SIG-M5 (cell line): ENCODE measurements at regions not wholly inside any gene's neighbourhood (a gene's known extent, or its start where the extent isn't known, plus 50 kb on each side); places are given as distances from the start of the nearest gene placed in this dataset.

Experiments
- DNase-seq: peaks from one replicate; lab custom pipeline; 2025; lab: John Stamatoyannopoulos, UW

DNA sequence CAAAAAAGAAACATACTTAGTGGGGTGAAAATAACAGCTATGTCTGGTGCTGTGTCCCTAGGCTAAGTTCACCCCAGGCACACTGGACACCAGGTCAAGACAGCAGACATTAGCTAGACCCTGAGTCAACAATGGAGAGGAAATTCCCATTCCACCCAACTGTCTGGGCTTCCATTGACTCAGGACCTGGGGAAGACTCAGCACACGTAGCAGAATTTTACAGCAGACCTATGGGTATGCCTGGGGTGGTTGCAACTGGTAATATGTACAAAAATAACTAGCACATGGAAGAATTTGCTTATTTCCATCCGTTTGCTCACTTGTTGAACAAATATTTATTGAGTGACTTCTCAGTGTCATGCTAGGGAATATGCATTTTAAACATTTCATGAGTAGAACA, 117.0 kb downstream of the GAS1 start:
- no peak for DNase-seq

DNA sequence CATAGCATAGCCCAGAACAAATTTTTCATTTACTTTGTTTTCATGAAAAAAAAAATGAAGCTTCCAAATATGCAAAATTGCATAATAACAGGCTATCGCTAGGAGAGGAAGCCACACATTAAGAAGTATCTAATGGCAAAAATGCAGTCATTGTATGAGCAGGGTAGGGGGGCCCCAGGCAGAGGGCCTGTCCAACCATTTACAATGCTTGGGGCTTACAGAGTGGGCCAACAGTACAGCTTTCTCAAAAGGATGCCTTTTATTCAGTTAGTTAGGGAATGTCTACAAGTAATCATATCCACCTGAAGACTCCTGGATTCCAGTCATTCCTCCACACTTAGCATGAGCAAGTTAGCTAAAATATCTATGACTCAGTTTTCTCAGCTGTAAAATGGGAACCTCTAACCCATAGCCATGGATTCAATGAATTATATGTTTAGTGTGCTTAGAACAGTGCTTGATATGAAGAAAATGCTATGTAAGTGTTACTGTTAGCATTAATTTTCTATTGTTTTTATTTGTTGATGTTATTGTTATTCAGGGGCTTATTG, 117.7 kb downstream of the GAS1 start:
- DNase-seq = no peak

DNA sequence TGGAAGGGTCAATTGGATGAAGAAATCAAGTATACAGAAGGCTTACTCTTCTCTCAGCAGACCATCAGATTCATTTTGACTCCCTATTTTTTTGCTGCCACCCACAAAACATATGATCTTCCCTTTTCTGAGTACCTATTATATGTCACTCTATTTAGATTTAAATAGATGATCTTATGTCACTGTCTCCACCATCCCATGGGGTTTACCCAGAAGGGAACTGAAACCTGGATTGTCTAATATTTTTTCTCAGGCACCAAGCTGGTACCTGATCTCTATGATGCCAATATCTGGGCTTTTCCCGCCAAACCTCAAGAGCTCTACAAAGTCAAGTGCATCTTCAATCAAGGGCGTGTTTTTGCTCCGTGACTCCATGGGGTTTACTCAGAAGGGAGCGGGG, 118.7 kb downstream of the GAS1 start:
- no peak for DNase-seq

DNA sequence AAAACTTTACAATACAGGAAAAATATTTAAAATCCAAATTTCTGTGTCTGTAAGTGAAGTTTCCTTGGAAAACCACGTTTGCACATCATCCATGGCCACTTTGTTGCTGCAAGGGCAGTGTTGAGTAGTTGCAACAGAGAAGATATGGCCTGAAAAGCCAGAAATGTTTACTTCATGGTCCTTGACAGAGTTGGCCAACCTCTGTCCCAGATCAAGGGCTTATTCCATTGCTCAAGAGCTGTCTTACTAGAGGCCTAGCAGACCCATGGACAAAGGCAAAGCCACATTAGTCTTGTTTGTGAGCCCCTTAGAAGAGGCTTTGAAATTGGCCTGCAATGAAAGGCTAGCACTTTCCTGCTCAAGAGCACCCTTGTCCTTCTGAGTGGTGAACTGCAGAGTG, 119.4 kb downstream of the GAS1 start:
- DNase-seq = no peak

DNA sequence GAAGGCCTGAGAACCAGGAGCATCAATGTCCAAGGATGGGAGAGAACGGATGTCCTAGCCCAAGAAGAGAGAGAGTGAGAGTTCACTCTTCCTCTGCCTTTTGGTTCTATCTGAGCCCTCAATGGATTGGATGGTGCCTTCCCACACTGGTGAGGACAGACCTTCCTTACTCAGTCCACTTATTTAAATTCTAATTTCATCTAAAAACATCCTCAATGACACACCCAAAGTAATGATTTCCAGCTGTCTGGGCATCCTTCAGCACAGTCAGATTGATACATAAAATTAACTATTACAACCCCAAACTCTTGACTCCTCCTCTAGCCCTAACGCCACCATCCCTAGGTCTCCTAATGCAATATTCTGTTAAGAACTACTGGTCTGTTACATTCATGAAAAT, 122.0 kb downstream of the GAS1 start:
- no peak for DNase-seq

DNA sequence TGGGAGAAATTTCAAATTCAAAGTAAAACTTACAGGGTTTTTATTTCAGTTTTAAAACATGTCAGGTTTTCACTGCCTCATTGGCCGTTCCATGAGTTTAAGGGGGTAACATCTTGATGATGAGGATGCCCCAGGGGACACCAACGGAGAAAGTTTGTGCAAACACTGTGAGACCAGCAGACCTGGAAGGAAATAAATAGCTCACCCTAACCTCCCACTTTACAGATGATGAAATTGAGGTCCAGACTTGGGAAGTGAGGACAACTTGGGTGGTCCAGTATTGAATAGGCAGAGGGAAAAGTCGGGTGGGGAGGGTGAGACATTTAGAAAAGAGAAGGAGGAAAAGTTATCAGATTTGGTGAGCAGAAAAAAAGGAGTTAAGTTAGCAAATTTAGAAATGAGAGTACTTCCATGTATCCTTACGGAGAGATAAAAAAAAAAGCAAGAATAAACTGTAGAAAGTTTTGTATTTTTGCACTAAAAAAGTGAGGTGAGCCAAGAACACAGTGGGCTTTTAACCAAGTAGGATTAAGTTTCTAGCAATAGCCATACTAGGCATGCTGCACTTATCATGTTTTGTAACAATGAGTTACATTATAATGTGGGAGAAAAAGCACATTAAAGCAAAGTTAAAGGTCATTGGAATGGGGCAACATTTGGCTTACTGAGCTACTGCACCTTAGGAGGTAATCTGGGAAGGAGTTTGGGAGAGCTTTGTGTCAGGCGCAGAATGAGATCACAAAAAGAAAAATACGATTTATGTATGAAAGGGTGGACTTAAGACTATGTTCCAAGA, 125.1 kb downstream of the GAS1 start:
- DNase-seq = no peak

DNA sequence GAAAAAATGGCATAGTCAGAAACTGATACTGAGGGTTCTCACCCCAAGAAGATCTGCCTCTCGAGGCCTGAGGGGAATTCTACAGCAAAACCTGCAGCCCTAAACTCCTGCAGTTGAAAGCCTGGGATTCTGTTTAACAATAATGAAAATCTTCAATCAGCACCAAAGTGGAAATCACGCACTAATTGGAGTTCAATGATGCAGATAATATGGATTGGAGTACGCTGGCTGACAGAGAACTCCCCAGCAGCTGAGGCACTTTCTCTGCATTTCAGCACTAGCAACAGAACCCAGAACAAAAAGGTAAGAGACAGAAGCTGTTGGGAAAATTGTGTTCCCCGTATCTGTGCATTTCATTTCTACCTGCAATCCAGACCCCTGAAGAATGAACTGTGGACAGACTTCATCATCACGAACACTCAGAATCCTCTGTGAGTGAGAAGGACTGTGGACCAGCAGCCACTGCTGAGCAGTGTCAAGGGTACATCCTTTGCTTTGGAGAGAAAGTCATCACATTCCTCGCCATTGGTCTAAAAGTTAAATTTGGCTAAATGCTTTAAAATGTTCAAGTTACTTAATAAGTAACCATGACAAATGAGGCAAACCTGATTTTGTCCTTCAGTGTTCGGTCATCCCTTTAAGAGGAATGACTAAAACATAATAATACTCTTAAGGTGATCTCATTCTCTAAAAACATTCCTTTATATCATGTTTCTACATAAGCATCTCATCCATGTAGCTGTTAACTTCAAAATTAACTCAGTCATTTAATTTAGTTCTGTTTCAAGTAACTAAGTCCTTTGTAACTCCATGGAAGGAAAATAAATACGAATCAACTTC, 126.1 kb downstream of the GAS1 start:
- DNase-seq = no peak

DNA sequence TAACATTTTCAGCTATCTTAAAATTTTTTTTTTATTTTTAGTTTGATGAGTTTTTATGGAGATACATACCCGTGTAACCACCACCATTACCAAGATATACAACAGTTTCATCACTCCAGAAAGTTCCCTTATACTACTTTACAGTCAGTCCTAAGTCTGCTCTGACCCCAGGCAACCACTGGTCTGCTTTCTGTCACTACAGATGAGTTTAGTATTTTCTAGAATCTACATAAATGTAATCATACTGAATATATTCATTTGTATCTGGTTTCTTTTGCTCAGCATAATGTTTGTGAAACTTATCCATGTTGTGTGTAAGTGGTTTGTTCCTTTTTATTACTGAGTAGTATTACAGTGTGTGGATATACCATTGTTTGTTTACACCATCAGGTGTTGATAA, 127.8 kb downstream of the GAS1 start:
- DNase-seq = no peak

DNA sequence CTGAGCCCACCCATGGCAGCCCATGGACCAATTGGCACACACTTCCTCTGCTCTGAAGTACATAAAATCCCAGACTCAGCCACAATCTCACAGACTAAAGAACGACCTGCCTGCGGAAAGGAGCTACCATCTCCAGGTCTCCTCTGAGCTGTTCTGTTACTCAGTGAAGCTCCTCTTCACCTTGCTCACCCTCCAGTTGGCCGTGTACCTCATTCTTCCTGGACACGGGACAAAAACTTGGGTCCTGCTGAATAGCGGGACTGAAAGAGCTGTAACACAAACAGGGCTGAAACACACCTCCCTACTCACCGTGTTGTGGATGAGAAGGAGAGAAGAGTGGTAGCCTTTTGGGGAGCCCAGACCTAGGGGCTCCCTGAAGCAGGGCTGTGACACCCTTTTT, 128.7 kb downstream of the GAS1 start:
- DNase-seq = no peak

DNA sequence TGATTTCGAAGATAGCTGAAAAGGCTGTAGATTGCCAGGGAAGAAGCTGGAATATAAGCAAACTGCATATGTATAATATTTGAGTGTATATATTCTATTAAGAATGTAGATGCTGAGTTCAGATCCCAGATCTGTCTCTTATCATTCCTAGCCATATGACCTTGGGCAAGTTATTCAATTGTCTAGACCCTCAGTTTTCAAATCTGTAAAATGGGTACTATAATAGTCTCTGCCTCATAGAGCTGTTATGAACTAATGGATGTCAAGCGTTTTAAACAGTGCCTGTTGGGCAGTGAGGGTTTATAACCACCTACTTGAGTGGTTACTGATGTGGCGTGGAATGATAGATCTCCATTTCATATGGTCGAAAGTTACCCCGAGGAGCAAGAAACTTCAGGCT, 130.4 kb downstream of the GAS1 start:
- DNase-seq = no peak

DNA sequence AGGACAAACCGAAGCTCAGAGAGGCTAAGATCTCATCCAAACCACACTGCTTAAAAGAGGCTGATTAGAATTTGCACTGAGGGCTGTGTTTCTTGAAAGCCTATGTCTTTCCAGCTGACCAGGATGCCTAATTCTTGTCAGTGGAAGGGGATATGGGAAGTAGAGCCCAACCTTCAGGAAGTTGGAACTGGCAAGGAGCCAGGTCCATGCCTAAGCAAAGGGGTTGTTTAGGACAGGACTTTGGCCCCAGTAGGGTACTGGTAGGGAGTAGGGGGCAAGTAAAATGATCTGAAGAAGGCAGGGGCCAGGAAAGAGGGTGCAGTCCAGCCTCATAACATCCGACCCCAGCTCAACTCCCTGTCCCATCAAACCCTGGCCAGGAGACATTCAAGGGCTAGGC, 130.9 kb downstream of the GAS1 start:
- DNase-seq = no peak

DNA sequence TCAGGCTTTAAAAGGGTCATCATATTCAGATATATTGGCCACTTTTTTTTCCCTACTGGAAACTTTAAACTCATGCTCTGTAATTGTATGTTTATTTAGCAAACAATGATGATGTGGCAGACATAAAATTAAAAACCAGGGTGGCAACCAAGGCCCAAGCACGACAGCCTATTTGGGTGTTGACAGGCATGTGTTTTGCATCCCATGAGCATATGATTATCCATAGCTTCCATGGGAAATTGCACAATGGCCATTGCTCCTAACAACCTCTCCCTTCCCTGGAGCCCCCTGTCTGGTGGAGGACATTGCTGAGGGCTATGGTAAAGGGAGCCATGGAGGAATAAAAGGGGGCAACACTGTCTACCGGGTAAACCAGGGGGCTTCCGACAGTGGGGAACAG, 134.7 kb downstream of the GAS1 start:
- DNase-seq = no peak

DNA sequence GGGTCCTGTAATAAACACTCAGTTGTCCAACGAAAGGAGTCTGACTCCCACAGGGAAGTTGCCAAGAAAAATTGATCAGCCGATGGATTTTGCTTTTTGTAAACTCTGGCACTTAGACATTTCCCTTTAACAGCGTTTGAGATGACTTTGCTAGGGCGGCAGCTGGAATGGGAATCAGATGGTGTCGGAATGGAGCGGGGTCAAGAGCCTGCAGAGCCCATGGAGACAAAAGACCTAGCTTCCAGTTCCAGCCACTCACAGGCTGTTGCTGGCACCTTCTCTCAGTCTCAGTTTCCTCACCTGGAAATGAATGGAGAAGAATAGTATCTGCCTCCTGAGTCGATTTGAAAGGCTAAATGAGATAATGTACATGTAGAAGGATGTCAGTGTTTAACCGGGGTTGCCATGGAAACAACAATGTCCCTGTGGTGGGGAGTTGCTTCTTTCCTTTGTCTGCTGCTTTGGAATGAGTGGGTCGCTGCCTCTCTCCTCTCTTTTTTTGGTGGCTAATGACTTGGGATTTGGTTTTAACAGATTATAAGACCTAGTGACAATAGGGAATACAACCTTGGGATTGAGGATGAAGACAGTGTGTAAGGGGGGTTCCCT, 137.4 kb downstream of the GAS1 start:
- no peak for DNase-seq

DNA sequence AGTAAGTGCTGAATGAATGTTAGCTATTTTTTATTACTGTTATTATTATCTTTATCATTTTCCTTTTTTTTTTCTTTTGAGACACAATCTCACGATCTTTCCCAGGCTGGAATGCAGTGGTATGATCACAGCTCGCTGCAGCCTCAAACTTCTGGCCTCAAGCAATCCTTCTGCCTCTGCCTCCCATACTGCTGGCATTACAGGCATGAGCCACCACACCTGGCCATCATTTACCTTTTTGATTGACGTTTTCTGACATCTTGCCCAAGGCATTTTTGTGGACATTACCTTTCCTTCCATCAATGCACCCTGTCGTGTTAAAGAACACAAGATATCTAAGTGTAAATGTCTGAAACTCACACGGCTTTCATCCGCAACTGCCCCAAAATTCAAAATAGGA, 138.2 kb downstream of the GAS1 start:
- no peak for DNase-seq

DNA sequence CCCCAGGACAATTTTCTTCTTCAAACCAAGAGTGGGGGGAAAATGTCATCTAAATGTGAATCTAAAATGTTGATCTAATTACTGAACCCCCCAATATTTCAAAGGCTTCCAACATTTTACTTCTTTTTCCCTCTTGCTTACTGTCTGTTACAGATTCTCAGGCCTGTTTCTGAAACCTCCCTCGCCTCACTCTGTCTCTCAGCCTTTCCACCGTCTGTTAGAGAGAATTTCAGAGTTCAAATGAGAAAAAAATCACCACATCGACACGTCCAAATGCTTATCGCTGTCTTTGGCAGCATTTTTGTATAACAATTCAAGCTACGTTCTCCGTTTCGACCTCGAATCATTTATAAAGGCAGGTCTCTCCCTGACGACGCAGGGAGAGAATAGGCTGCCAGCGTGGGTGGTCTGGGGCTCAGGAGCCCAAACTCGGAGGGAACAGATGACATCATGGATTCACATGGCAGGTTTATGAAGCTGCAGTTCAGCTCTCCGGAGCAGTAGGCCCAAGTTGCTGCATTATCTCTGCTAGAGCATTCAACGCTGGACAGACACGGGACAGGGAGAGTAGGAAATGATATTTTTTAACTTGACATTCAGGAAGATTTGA, 139.8 kb downstream of the GAS1 start:
- no peak for DNase-seq

DNA sequence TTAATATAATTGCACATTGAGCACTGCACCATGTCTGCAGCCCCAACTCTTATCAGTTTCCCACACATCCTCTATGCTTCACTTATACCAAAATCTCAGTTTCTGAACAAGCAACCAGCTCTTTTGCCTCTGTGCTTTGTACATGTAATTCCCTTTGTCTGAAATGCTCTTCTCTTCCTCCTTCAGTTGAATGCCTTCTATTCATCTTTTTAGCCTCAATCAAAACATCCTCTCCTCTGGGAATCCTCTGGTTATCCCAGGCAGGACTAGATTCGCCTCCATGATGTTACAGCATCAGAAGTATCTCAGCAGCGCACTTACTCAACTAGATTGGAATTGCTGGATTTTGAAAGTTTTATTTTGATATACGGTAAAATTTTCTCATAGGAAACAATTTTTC, 143.3 kb downstream of the GAS1 start:
- no peak for DNase-seq

DNA sequence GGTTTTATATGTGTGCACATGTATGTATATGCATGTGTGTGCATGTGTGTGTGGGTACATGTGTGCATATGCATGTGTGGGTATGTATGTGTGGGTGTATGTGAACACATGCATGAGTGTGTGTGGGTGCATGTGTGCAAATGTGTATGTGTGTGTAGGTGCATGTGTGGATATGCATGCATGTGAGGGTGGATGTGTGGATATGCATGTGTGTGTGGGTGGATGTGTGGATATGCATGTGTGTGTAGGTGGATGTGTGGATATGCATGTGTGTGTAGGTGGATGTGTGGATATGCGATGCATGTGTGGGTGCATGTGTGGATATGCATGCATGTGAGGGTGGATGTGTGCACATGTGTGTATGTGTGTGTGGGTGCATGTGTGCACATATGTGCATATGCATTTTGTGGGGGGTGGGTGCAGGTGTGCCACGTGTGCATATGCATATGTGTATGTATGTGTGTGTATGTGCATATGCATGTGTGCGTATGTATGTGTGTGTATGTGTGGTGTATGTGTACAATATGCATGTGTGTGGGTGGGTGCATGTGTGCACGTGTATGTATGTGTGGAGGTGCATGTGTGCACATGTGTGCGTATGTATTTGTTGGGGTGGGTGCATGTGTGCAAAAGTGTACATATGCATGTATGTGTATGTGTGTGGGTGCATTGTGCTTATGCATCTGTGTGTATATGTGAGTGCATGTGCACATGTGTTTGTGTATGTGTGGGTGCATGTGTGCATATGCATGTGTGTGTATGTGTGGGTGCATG, 144.2 kb downstream of the GAS1 start:
- DNase-seq = no peak

DNA sequence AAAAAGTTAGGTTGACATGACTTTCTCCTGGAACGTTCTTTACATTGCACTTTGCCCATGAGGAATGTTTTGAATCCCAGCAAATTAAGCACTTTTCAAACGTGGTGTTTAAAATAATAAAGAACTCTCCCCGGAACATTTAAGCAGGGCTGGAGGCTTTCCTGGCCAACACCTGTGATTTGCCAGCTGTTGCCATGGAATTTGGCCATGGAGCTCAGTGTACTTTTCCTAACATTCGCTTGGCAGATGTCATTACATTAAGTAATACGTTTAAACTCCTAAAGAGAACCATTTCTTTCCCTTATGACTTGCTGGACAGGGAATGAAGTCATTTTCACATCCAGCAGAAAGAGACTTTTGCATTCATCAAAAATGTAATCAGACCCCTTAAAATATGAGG, 146.1 kb downstream of the GAS1 start:
- DNase-seq = no peak

DNA sequence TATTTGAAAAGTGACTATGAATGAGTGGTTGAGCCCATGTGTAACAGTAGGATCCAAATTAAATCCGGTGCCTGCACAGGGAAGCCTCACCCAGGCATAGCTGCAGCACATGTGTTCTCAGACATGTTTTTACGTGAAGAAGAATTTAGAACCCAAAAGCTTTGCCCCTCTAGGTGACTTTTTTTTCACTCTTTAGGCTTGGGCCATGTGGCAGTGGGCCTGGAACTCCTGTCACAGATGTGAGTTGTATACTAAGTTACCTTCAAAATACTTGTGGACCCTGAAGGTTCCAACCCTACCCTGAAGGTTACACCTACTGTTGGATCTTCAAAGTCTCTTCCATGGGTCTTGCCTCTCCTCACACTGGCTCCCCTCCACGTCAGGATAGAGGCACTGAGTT, 146.6 kb downstream of the GAS1 start:
- DNase-seq = no peak

DNA sequence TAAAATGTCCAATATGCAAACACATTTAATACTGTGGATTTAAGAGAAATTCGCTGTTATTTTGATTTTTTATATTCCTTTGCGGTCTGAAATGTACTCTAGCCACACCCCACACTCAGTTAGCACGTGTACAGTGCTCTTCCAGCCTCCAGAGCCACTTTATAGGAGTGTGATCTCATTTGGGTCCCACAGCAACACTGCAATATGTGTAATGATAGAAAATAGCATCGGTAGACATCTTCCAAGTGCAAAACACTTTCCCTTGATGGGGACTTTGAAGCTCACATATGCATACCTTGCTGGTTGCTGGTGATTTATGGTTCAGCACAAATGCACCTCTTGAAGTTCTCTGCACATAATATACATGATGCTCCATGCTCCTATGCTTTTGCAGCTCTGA, 148.3 kb downstream of the GAS1 start:
- no peak for DNase-seq

DNA sequence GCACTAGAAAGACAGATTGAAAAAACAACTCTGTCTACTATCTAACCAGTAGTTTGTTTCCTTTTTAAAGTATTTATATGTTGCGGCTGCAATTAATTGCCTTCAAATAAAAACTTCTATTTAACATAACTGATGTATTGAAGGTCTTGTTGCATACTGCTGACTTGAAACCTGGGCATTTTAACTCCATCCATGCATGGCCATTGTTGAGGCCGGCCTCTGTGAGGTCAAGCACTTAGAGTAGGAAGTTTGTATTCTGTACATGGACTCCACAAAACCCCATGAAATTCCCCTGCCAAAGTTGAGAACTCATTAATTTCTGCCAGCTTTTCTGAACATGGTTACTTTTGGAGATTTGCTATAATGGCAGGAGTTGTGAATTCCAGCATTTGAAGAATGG, 150.6 kb downstream of the GAS1 start:
- no peak for DNase-seq
